Activated T-helper 9 cell treated with anti-CD3 and anti-CD28 coated beads, Interleukin-2, amount 50 U/mL, for 16 hours (primary cell): ENCODE measurements at regions not wholly inside any gene's neighbourhood (a gene's known extent, or its start where the extent isn't known, plus 50 kb on each side); places are given as distances from the start of the nearest gene placed in this dataset.

ENCODE experiments used
- DNase-seq: peaks from one replicate; pipeline ENCODE4 v3.0.0-alpha.2; 2020; ENCODE audit warnings: low read depth

DNA sequence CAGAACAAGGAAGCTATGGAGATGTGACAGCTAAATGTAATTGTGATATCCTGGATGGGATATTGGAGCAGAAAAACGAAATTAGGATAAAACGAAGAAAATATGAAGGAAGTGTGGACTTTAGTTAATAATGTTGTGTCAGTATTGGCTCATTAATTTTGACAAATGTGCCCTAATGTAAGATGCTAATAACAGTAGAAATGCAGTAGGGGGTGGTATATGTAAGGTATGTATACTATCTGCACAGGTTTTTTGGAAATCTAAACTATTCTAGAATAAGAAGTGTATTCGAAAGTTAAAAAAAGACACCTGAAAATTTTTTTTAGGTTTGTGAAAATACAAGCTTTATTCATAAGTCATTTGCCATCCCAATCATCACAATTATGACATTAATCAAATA lies 421.4 kb upstream of the B3GALT2 start:
- no peak for DNase-seq

DNA sequence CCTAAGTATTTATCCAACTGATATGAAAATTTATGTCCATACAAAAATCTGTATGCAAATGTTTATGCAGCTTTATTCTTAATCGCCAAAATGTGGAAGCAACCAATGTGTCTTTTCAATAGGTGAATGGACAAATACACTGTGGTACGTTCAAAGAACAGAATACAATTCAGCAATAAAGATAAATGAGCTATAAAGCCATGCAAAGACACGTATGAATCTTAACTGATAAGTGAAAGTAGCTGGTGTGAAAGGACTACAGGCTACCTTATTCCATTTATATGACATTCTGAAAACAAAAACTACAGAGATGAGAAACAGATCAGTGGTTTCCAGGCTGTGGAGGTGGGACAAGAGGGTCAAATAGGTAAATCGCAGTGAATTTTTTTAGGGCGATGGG lies 419.6 kb upstream of the B3GALT2 start:
- DNase-seq, result no peak

DNA sequence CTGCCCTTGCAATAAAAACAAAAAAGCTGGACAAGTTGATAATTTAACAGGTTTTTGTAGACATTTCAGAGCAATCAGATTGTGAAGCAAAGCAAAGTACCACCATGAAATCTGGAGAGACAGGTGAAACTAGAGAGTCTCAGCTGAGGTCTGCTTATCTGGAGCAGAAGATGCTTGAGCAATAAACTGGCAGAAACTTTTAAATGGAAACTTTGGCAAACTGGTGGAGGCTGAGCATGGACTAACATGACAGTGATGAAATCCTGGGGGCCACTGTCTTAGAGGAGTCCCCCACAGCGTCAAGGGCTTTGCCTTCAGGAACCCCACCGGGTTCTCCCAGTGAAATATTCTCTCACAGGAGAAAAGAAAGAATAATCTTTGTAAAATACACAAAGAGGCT lies 416.3 kb upstream of the B3GALT2 start:
- DNase-seq, result no peak

DNA sequence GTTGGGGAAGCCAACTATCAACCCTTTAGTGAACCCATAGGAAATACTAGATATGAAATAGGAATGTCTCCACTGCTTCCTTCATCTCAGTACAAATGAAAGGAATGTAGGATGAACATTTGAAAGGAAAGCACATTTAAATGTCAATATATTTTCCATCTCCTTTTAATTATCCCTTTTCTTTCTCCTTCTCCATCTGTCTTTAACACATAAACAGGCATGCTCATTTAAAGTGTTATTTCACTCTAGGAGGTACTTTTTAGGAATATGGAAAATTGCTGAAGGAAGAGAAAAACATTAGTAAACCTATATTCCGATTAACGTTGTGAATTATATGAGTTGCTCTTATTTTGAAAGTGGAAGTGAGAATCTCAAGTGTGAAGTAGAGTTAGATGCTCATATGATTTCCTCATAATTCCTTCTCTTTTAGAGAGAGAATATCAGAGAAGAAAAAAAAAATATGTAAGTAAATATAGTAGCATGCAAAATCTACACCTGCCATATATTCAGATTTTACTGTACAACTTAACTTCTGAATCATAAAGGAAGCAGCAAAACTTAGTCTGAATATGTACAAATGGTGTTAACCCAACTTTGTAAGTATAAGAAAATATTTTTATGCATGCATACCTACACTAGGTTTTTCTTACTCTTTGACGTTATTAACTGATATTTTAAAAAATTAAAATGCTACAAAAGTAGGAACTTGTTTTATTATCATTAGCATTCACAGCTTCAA lies 406.9 kb upstream of the B3GALT2 start:
- DNase-seq, result no peak

DNA sequence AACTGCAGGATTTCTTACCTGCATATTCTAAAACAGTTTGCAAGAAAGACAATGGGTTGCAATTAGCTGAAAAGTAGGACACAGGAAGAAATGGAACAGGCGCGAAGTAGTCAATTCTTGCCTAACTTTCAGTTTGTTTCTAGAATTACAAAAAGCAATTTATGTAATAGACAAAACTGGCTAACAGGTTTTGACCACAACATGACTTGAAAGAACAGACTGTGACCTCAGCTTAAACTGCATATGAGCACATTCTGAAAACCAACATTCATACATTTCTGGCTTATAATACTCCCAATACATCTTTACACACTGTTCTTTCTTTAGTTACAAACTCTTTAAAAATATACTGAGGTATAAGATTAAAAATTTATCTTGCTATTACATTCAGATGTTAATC lies 405.9 kb upstream of the B3GALT2 start:
- DNase-seq, result no peak

DNA sequence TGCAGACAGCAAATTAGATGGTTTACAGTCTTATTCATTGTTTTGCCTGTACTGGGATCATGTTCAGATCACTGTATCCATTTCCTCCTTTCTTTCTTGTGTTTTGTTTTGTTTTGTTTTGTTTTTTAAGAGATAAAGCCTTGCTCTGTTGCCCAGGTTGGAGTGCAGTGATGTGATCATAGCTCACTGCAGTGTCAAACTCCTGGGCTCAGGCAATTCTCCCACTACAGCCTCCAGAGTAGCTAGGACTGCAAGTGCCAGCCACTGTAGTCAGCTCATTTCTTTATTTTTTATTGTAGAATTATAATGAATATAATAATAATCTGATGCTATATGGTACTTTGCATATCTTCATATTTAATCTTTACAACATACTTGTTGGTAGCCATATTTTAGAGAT lies 403.7 kb upstream of the B3GALT2 start:
- DNase-seq, result no peak

DNA sequence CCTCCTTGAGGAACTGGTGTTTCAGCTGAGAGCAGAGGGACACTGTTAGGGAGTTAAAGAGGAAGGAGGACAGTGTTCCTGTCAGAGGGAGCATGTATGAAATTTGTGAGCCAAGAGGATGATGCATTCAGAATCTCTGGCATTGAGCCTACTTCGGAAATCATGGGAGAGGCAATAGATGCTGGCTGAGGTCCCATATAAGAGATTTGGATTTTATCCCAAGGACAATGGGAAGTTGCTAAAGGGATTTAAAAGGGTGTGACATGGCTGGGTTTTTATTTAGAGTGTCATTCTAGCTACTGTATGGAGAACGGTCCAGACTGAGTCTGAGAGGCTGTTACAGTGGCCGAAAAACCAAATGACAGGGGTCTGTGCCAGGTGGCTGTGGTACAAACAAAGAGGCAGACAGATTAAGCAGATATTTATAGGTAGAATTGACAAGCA lies 403.2 kb upstream of the B3GALT2 start:
- no peak for DNase-seq

DNA sequence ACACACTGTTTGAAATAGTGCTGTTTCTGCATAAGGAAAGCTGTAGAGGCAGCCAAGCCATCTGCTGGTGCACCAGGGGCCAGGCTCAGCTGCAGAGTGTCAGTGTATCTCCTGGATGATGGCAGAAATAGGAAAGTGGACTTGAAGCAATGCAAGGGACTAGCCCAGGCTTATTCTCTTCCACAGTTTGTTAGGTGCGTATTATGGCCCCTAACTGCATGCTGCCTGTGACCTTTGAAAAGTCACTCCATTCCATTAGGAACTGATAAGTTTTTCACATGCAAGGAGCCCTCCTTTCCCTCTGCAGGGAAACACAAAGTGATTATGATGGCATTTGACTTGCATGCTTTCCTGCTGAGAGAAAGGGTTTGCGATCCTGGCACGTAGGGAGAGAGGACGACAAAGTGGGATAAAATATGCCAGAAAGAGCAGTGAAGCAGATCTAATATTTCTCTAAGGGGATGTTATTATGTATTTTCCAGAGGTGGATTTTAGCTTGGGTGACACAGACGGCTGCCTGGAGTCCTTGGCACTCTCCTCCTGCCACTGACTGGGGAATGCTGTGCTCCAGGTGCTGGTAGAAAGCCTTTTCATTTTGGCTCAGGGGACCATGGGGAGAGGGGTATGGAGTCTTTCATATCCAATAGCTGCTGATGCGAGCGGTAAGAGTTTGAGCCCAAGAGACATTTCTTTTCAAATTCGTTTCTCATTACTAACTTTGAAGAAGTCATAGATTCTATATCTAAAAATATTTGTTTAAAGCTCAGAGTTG lies 402.1 kb upstream of the B3GALT2 start:
- no peak for DNase-seq

GRCh38 chr1:193584731-193585239 lies 398.4 kb upstream of the B3GALT2 start:
- DNase-seq, result no peak

GRCh38 chr1:193581341-193581740 lies 394.9 kb upstream of the B3GALT2 start:
- DNase-seq, result no peak

- DNase-seq, result no peak
Measured at GRCh38 chr1:193580419-193580818, 394.0 kb upstream of the B3GALT2 start.

GRCh38 chr1:193579323-193579722 lies 392.9 kb upstream of the B3GALT2 start:
- DNase-seq, result no peak

DNA sequence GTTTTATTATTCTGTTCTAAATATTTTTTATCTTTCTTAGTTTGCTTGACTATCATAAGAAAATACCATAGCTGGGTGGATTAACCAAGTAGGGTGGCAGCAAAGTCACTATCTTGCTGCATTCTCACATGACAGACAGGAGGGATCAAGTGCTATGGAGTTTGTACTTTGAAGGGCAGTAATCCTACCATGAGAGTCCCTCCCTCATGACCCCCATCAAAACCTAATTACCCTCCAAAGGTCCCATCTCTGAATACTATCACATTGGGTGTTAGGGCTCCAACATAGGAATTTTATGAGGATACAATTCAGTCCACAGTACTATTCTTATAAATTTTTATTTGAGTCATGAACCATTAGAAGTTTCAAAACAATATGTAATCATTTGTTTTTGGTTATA lies 388.5 kb upstream of the B3GALT2 start:
- DNase-seq, result no peak

DNA sequence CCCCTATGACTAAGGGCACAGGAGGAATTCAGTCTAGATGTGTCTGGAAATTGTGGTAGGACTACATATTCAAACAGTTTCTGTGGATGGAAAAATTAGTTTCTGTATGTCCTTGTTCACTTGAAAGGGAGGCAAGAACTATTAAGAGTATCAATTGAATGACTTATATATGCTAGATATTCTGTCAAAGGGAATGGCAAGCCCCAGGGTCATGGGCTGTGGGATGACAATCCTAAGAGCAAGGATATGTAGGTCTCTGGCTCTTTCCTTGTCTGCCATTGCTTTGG lies 383.5 kb upstream of the B3GALT2 start:
- DNase-seq, result no peak

DNA sequence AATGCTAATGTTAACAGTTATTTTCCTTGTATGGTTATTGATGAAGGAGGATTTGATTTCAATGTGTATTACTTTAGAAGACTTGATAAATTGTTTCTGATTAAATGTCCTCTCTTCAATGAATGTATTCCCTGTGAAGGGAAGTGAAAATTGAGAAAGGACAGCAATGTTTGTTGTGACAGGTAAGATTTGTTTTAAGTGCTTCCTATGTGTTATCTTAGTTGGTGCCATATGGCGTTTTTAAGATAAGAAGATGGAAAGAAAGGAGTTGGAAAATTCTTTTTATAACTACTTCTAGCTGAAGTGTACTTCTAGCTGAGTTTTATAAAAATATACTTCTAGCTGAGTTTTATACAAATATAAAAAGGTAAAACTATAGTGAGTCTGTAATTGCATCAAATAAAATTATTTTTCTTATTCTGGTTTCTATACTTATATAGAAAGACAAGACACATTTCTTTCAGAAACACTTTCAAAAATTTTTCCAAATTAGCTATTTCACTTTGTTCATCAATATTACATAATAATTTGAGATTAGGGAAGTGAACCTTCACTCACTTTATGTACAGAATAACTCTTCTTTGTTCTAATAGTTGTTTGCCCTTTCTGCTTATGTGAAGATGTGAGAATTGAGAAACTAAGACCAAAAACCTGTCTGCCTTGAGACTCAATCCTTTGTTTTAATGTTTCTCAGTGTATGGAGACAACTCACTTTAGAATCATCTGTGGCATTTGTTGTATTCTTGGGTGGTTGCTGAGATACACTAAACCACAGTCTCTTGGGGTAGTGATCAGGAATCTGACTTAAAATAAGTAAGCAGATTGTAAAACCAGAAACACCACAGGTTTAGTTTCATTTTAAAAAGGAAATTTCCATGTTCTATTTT lies 382.9 kb upstream of the B3GALT2 start:
- DNase-seq, result no peak

DNA sequence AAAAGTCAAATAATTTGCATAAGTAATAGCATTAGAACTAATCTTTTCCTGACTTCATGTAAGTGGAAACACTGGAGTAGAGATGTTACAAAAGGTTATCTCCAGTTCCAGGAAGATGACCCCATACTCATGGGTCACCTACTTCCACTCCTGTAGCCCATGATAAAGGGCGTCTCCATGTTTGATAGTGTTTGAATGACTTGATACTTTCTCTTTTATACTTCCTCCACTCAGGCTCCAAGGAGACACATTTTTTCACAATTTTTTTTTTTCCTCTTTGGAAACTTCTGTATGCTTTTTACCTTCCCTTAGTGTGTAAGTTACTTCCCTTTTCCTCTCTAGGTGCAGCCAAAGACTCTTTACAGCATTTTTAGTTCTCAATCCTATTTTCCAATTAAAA lies 382.1 kb upstream of the B3GALT2 start:
- no peak for DNase-seq

DNA sequence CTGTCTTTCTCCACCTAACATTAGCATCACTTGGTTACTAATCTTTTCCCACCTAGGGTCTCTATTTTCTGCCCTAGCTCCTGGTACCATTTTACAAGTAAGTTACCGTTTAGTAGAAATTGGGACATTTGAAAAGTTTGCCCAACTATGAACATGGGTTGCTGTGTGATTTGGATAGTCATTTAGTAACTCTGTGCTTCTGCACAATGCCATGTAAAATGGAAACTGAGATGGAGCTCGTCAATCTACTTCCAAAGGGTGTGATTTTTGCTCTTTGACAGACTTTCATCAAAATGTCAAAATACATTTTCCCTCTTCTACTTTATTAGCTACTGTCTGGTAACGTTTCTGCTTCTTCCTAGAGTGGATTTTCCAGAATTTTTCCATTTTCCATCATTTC lies 381.5 kb upstream of the B3GALT2 start:
- no peak for DNase-seq

DNA sequence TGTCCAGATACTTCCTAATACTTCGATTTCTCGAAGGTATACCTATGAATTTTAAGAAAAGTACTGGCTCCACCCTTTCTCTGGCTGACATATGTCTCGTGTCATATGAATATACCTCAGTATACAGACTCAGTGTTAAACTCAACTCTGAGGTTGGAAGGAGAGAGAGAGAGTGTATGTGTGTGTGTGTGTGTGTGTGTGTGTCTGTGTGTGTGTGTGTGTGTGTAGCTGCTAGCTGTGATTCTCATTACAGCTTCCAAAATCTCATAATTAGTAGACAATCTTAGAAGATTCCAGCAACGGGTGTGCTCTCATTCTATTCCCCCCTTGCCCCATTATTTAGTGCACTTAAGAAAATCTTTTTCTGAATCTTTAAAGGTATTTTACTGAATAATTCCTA lies 380.3 kb upstream of the B3GALT2 start:
- DNase-seq, result no peak

- DNase-seq, result no peak
Measured at GRCh38 chr1:193565971-193566577, 379.7 kb upstream of the B3GALT2 start.

DNA sequence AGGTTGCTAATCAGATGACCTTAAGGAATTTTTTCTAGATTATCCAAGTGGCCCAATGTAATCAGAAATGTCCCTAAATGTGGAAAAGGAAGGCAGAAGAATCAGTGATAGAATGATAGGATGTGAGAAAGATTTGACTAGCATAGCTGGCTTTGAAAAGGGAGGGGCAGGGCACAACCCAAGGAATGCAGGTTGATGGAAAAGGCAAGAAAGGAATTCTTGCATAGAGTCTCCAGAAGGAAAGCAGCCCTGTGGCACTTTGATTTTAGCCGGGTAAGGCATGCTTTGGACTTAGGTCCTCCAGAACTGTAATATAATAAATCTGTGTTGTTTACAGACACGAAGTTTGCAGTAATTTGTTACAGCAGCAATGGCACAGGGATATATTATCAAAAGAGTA lies 375.7 kb upstream of the B3GALT2 start:
- DNase-seq, result no peak

DNA sequence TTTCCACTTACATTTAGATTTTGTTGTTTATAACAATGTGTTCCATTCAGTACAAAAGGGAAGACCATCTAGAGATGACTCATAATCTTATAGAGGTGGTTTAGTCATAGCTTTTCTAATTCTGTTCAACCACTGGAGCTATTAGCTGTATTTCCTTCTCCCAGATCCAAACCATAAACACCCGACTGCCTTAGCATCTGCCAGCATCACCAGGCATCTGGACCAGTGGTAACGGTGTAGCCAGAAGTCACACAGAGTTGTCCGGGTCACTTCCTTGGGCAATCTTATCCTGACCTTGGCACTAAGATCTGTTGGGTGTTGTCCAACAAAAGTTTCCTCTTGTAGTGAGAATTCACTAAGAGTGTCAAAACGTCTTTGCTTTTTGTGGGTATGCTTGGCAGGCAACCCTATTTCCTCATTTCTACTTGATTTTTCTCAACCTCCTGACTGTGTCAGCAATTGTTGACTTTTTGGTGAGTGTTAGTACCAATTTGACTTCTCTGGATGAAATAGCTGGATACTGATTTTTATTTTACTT lies 372.1 kb upstream of the B3GALT2 start:
- DNase-seq, result no peak
